Mammary epithelial cell (primary cell): ENCODE measurements at regions not wholly inside any gene's neighbourhood (a gene's known extent, or its start where the extent isn't known, plus 50 kb on each side); places are given as distances from the start of the nearest gene placed in this dataset.

ENCODE experiments used
- CTCF ChIP-seq, 2 donors: IDR thresholded peaks in 1 of 2; conservative IDR thresholded peaks in 1 of 2; 2 replicates each; pipeline ENCODE4 v1.5.1; 2011 to 2012; ENCODE audit warnings: inconsistent platforms in 2 of 2, low read length in 2 of 2, mild to moderate bottlenecking in 2 of 2, control low read depth in 1 of 2, low read depth in 1 of 2; ENCODE audit not compliant: insufficient read depth in 1 of 2; ENCODE audit errors: extremely low read depth in 1 of 2
- EZH2 ChIP-seq: IDR thresholded peaks from 2 replicates; pipeline ENCODE4 v1.6.1; 2012; ENCODE audit warnings: low read length, inconsistent platforms, borderline replicate concordance

GRCh38 chr5:5063533-5063953, 76.6 kb upstream of the ADAMTS16 start:
- TF ChIP-seq CTCF (conservative IDR thresholded peaks at IDR 0.05 in 1 of 2, IDR thresholded peaks at IDR 0.05 in 1 of 2; ENCODE audit: extremely low read depth in 1 of 2, insufficient read depth in 1 of 2, low read depth in 1 of 2, low read length in 2 of 2) (no peak), EZH2 (no peak)
